Activated T-cell treated with anti-CD3 and anti-CD28 coated beads for 1 hour (primary cell): ENCODE measurements at regions not wholly inside any gene's neighbourhood (a gene's known extent, or its start where the extent isn't known, plus 50 kb on each side); places are given as distances from the start of the nearest gene placed in this dataset.

Source experiments
- DNase-seq: peaks from one replicate; pipeline ENCODE4 v3.0.0-alpha.2; 2020; ENCODE audit warnings: low read depth

DNA sequence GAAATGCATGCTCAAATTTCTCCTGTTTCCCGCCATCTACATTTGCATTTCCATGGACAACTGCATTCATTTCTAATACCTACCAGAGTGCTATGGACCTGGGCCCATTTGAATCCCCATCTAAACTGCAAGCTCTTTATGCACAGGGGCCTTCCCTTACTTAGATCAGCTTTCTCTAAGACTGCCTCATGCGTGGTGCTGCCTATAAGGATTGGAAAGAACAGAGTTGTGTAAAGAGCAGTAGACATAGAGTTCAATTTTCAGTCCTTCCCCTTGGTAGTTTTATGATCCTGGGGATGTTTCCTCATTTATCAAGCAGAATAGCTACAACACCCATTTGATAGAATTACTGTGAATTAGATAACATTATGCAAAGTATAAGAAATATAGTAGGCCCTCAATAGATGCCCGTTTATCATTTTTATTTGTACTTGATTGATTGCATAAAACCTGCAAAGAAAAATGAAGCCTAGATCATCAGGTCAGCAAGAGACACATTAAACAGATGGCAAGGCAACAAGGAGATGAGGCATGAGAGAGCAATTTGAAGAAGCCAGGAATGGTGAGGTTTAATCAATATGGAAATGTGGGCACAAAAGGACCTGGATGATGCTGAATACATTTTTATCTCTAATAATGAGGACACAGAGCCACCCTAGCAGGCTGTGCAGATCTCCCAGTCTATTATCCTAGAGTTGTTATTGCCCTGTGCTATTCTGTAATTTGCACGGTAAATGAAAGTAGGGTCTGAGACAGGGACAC is 359.7 kb downstream of the FAM181B start:
- no peak for DNase-seq

DNA sequence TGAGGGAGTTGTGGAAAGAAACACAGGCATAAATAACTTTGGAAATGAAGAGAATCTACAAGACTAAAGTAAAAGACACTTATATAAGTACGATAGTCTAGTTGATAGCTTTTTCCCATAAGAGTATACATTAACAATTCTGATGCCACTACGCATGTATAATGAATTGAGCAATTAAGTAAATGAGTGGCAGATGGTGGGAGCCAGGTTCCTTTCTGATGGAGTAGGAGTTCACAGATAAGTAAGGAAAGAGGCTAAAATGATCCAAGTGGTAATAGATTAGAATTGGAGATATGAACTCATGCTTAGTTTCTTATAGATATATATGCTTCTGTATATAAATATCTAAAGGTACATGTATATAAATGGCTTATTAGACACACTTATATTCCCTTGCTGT is 368.3 kb downstream of the FAM181B start:
- DNase-seq, result no peak

DNA sequence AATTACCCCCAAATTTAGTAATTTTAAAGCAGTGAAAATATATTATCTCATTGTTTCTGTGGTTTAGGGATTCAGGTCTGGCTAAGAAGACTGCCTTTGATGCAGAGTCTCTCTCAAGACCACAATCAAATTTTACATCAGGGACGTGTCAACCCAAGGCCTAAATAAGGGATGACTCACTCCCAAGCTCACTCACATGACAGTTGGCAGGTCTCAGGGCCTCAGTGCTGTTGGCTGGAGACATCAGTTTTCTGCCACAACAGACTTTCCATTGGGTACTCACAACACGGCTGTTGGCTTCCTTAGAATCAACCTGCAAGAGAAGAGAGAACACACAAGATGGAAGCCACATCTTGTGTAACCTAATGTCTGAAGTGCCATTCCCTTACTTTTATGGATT is 377.3 kb downstream of the FAM181B start:
- no peak for DNase-seq

DNA sequence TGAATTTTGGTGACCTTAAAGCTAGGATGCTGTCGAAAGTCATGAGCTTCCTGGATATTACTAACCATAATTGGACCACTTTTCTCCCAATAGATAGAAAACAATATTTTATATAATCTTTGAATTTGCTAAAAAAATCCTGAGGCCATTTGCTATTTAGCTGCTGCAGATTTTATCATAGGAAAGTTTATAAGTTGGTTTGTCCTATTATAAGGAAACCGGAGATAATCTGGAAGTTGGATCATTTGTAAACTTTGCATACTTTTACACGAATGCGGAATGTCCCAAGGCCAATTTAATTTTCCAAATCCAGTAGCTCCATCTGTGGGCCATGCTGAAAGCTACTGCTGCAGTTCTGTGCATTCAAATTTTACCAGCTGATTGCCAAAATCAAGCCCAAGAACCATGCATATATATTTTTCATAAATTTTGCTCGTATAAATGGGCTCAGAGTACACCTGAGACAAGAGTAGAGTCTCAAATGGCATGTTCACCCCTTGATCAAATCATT is 378.3 kb downstream of the FAM181B start:
- no peak for DNase-seq

DNA sequence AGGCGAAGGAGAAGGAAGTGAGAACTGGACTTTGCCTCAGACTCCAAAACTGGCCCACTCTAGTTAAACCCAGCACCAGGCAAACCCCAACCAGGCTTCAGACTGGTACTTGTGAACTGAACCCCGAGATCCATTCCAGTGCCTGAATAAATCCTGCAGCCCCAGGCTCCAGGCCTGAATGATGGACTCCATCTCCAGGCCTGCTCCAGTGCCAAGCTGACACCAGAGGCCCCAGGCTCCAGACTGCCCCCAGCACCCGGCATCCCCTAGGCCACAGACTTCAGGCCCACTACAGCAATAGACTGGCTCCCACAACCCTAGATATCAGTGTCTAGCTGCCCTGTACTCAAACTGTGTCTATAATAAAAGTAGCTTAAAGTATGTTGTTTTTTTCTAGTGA is 406.8 kb downstream of the FAM181B start:
- DNase-seq, result no peak

- DNase-seq, result no peak
Measured at GRCh38 chr11:82321206-82321605, 412.5 kb downstream of the FAM181B start.

DNA sequence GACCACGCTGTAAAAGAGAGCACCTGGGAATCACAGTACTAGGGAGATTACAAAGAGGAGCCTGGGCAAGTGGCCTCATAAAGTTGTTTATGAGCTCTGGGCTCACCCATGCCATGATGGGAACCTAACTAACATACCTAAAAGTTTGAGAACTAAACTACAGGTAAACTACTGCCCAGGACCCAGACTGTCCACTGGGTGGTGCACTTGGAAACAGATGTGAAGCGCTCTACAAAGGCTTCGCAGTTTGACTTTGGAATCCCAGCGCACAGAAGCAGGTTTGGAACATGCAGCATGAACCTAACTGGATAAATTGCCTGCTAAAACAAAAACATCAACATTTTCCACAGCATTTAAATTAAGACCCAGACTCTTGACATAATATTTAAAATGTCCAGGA is 418.6 kb downstream of the FAM181B start:
- DNase-seq, result no peak

DNA sequence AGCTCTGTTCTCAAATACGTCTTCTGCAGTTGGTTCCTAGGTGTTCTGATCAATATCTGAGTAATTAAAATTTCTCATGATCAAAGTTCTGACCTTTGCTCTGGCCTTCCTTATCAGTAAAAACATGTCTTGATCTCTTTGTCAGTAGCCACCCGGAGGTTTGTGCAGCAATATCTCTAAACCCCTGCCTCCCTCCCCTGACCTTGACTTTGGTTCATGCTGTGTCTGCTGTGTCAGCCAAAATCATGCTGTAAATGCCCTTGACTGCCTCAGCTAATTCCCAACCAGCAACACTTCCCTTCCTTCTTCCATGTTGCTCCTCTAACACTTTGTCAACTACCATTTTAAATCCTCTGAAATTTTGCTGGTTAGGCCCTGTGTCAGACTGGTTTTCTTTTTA is 424.7 kb downstream of the FAM181B start:
- DNase-seq, result no peak

DNA sequence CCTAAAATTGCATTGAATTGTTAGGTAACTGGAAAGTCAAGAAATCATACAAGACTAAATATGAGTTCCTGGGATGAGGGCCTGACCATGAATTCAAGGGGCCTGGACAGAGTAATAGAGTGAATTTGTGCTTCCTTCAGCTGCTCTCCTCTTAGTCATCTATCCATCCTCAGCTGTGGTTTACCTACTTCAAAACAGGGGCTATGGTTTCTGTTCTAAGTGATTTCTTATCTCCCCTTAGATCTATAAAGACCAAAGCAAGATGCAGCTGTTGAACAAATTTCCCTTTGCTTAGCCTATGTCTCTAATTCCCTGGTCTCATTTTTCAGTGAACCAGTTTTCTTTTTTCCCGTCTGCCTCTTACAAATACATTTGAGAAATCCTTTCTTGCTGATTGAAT is 428.5 kb downstream of the FAM181B start:
- DNase-seq, result no peak

- DNase-seq, result no peak
Measured at GRCh38 chr11:82303671-82304070, 430.0 kb downstream of the FAM181B start.

- no peak for DNase-seq
Measured at GRCh38 chr11:82288471-82288870, 445.2 kb downstream of the FAM181B start.

DNA sequence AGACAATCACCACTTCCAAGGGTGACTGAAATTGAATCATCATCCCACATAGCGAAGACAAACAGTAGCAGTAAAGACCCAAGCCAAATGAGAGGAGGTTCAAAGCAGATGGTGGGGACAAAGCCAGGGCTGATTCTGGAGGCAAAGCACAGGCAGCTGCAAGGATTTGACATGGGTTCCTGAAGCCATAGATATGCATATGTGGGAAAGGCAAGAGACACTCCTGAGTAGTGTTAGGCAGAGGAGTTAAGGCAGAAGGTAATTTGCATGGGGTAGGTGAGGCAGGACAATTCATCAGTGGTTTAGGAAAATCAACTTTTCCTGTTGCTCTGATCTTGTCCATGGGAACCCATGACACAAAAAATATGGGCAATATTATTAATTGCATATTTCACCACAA is 462.8 kb downstream of the FAM181B start:
- DNase-seq, result no peak

- DNase-seq, result no peak
Measured at GRCh38 chr11:82268627-82269026, 465.0 kb downstream of the FAM181B start.

DNA sequence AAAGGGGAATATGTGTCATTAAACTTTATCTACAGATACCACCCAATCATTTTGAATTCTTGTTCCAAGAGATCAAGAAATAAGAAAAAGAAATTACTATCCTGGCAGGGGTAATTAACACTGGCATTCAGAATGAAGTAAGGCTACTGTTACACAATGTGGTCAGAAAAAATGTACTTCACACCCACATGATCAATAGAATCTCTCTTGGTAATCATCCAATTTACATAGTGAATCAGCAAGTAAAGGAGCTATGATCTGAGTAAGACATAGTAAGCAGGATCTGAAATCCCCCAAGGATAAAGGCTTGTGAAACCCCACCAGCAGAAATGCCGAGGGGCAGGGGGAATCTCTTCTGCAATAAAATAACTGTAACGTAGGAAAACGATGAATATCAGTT is 466.5 kb downstream of the FAM181B start:
- DNase-seq, result no peak

GRCh38 chr11:82261367-82261766 is 472.3 kb downstream of the FAM181B start:
- DNase-seq, result no peak

- DNase-seq, result no peak
Measured at GRCh38 chr11:82250047-82250446, 483.6 kb downstream of the FAM181B start.

- no peak for DNase-seq
Measured at GRCh38 chr11:82246926-82247325, 486.7 kb downstream of the FAM181B start.

DNA sequence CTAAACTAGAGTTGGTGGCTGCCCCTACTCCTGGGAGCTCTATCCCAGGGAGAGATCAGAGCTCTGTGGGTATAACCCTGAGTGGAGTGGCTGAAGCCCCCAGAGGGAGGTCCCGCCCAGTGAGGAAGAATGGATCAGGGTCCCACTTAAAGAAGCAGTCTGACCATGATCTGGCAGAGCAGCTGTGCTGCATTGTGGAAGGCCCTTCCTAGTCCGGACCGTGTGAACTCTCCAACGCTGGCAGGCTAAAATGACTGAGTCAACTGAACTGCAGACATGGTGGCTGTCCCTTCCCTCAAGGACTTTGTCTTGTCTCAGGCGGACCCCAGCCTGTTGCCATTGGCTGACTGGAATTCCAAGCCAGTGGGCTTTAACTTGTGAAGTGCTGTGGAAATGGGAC is 494.2 kb downstream of the FAM181B start:
- DNase-seq, result no peak

DNA sequence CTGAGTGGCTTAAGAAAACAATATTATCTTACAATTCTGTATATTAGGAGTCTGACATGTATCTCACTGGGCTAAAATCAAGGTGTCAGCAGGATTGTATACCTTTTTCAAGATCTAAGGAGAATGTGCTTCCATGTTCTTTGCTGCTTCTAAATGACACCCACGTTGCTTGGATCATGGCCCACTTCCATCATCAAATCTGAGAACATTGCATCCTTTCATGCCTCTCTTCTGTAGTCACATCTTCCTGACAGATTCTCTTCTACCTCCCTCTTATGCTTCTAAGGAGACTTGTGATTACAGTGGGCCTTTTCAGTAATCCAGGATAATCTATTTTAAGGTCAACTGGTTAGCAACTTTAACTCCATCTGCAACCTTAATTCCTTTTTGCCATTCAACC is 499.4 kb downstream of the FAM181B start:
- DNase-seq, result no peak

- no peak for DNase-seq
Measured at GRCh38 chr11:82233201-82233600, 500.5 kb downstream of the FAM181B start.

GRCh38 chr11:82229341-82229740 is 504.3 kb downstream of the FAM181B start:
- no peak for DNase-seq

DNA sequence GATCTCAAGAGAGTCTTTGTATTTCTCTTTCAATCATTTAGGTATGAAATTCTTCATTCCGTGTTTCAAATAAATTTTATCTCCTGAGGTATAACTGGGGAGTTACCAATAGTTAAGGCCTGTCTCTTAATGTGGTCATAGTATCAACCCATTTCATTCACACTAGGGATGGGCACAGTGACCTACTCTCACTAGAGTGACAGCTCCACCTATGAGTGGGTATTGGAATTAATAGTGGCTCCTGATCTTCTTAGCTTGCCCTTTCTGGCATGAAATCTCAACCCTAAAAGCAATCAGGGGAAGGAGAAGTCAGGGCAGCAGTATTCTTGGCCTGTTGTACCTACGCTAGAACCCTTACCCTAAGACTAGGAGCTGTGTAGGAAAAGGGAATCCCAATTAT is 507.7 kb downstream of the FAM181B start:
- no peak for DNase-seq

- DNase-seq, result no peak
Measured at GRCh38 chr11:82225502-82225901, 508.2 kb downstream of the FAM181B start.

DNA sequence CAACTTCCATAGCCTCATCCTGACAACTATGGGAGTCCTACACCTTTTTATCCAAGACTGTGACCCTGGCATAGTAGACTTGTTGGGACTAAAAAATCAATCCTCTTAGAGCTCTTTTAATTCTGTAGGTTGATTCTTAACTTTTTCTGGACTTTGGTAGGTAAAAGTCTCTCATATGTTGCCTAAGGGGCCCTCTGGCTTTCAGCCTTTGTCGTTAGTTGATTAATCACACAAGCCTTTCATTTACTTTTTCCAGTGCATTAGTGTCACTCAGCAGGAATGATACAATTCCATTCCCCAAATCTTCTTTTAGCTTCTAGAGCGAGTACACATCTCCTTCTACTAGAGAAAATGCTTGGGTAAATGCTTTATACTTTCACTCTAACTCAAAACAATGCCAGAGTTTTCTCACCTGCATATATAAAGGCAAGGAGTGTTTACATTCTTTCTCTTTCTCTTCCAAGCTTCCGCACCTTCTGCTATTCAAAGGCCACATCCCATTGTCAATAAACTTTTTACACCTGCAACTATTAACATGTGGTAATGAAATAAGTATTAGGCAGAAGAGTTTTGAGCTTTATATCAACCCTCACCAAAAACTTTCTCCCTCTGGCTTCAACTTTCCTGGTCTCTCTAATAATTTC is 516.6 kb downstream of the FAM181B start:
- DNase-seq, result no peak
